Prostate gland (tissue), 2 donors: ENCODE measurements at regions not wholly inside any gene's neighbourhood (a gene's known extent, or its start where the extent isn't known, plus 50 kb on each side); places are given as distances from the start of the nearest gene placed in this dataset.

Source experiments
- DNase-seq: peaks from one replicate; pipeline ENCODE4 v3.0.0-alpha.2; 2019; ENCODE audit warnings: low spot score
- H3K27ac ChIP-seq, 2 donors: fragments of 200-600 bp; sonication (generic); 2 replicates each; pipeline ENCODE4 v1.5.1; 2017 to 2019
- H3K27me3 ChIP-seq: fragments of 200-600 bp; sonication (generic); replicated peaks from 2 replicates; pipeline ENCODE4 v1.5.1; 2019; ENCODE audit not compliant: insufficient read depth
- H3K36me3 ChIP-seq, 2 donors: fragments of 200-600 bp; sonication (generic); 1 replicate in 1 of 2; 2 replicates in 1 of 2; pipeline versions ENCODE4 v1.5.1 to v1.8.1; 2017 to 2019
- H3K4me1 ChIP-seq: fragments of 200-600 bp; sonication (generic); replicated peaks from 2 replicates; pipeline ENCODE4 v1.5.1; 2019
- H3K4me3 ChIP-seq, 2 donors: fragments of 200-600 bp; sonication (generic); 2 replicates each; pipeline ENCODE4 v1.5.1; 2017 to 2019
- H3K9me3 ChIP-seq: fragments of 200-600 bp; sonication (generic); 2 replicates; pipeline ENCODE4 v1.5.1; 2017
- CTCF ChIP-seq, 4 experiments: fragments of 200-600 bp in 2 of 4; fragments of 450-650 bp in 2 of 4; sonication (generic) in 2 of 4; IDR thresholded peaks; 1 replicate in 3 of 4; 2 replicates in 1 of 4; pipeline ENCODE4 v1.5.1; 2016 to 2019; ENCODE audit warnings: antibody characterized with exemption in 4 of 4, mild to moderate bottlenecking in 2 of 4, moderate library complexity in 2 of 4
- POLR2A ChIP-seq: fragments of 450-650 bp; IDR thresholded peaks from one replicate; pipeline ENCODE4 v1.6.1; 2016; ENCODE audit warnings: antibody characterized with exemption, mild to moderate bottlenecking
- POLR2AphosphoS5 ChIP-seq: sonication (generic); formaldehyde crosslinking; IDR thresholded peaks from one replicate; pipeline ENCODE4 v1.6.1; 2017; ENCODE audit warnings: antibody characterized with exemption
- WGBS: methylation state at CpG from one replicate; pipeline ENCODE4 v1.1.5; 2018; 5-methylcytosine and 5-hydroxymethylcytosine counted together
- intact Hi-C: fragments of 100-400 bp; cut with DNase I; formaldehyde crosslinking; loops from one replicate; pipeline ENCODE4 v1.14.2; 2022

DNA sequence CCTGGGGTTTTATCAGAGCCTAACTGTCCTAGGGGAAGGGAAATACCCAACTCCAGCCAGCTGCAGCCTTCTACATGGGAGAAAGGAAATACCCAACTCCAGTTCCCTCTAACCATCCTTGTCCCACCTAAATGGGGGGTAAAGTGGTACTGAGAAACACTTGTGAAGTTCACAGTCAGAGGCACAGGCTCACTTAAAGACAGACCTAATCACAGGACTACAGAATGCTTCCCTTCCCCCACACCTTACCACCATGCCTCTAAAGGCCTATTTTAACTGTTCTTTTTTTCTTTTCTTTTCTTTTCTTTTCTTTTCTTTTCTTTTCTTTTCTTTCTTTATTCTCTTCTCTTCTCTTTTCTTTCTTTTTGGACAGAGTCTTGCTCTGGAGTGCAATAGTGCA lies 324.6 kb downstream of the SPATA17 start:
- no peak for DNase-seq
- Histone ChIP-seq H3K27ac (no peak overlapping the region), H3K4me3 (no peak overlapping the region), H3K9me3 (no peaks in the 10 kb centered on the region), H3K4me1 (no peaks in the 10 kb centered on the region), H3K36me3 (no peaks in the 10 kb centered on the region), H3K27me3 (no peaks in the 10 kb centered on the region)
- no peak for TF ChIP-seq CTCF (IDR thresholded peaks at IDR 0.05)
- no peak for TF ChIP-seq POLR2A
- TF ChIP-seq POLR2AphosphoS5, result no peak
- intact Hi-C loops, result no loop called here

GRCh38 chr1:217965156-217965786 lies 319.8 kb upstream of the RRP15 start:
- intact Hi-C loops, result no loop called here
- no peaks in the 10 kb centered on the region for H3K4me1 ChIP-seq
- H3K36me3 ChIP-seq, result no peaks in the 10 kb centered on the region
- H3K27ac ChIP-seq, result no peak overlapping the region
- H3K4me3 ChIP-seq, result no peak overlapping the region
- no peak for DNase-seq
- H3K9me3 ChIP-seq, result no peaks in the 10 kb centered on the region
- TF ChIP-seq CTCF (IDR thresholded peaks at IDR 0.05), result no peak
- no peak for TF ChIP-seq POLR2A
- TF ChIP-seq POLR2AphosphoS5, result no peak
- 78% methylated on average over 8 of the region's 8 CpGs for WGBS
- no peaks in the 10 kb centered on the region for H3K27me3 ChIP-seq

GRCh38 chr1:217968085-217968484 lies 317.0 kb upstream of the RRP15 start:
- Histone ChIP-seq H3K27me3 (no peaks in the 10 kb centered on the region), H3K4me3 (no peak overlapping the region), H3K36me3 (no peaks in the 10 kb centered on the region), H3K27ac (no peak overlapping the region), H3K4me1 (no peaks in the 10 kb centered on the region), H3K9me3 (no peaks in the 10 kb centered on the region)
- intact Hi-C loops, result no loop called here
- DNase-seq, result no peak
- 93% methylated on average over 7 of the region's 7 CpGs for WGBS
- TF ChIP-seq POLR2AphosphoS5 (no peak), CTCF (IDR thresholded peaks at IDR 0.05) (no peak), POLR2A (no peak)

GRCh38 chr1:217969428-217969827 lies 315.7 kb upstream of the RRP15 start:
- no peak for TF ChIP-seq CTCF (IDR thresholded peaks at IDR 0.05)
- TF ChIP-seq POLR2AphosphoS5, result no peak
- no peak for TF ChIP-seq POLR2A
- WGBS, result 65% methylated on average over 8 of the region's 8 CpGs

GRCh38 chr1:217977943-217978342 lies 307.1 kb upstream of the RRP15 start:
- Histone ChIP-seq H3K9me3 (no peaks in the 10 kb centered on the region), H3K27me3 (no peaks in the 10 kb centered on the region), H3K36me3 (no peaks in the 10 kb centered on the region), H3K4me3 (no peak overlapping the region), H3K4me1 (no peaks in the 10 kb centered on the region), H3K27ac (no peak overlapping the region)
- no peak for DNase-seq
- intact Hi-C loops, result no loop called here
- TF ChIP-seq POLR2A (no peak), POLR2AphosphoS5 (no peak), CTCF (IDR thresholded peaks at IDR 0.05) (no peak)

More at GRCh38 chr1:217969428-217969827, 315.7 kb upstream of the RRP15 start:
- no peak for DNase-seq
- Histone ChIP-seq H3K4me1 (no peaks in the 10 kb centered on the region), H3K4me3 (no peak overlapping the region), H3K27ac (no peak overlapping the region), H3K9me3 (no peaks in the 10 kb centered on the region), H3K36me3 (no peaks in the 10 kb centered on the region), H3K27me3 (no peaks in the 10 kb centered on the region)
- intact Hi-C loops, result no loop called here
